ENCODE measurements at regions not wholly inside any gene's neighbourhood (a gene's known extent, or its start where the extent isn't known, plus 50 kb on each side); places are given as distances from the start of the nearest gene placed in this dataset.
"Not testable (repeated sequence)": the region's sequence is repeated elsewhere in the genome, so short reads cannot be mapped to it uniquely, and the experiment has no call there.

GRCh38 chr10:26621243-26621888, 76.1 kb upstream of the PDSS1 start:
- no peak overlapping the region for H3K4me3 ChIP-seq (ENCODE audit: low read length in 2 of 2)
- peaks cover 0 to 6% of the 10 kb centered on the region in 2 donors for H3K27me3 ChIP-seq (ENCODE audit: control insufficient read depth in 2 of 2, insufficient read depth in 1 of 2, low read length in 1 of 2)
- DNase-seq (ENCODE audit: low read depth in 6 of 9, low spot score in 9 of 9): no peak
- no peaks in the 10 kb centered on the region for H3K36me3 ChIP-seq (ENCODE audit: control insufficient read depth in 2 of 2, insufficient read depth in 2 of 2, low read length in 1 of 2)
- 97% methylated on average over 7 of the region's 7 CpGs for WGBS
- H3K27ac ChIP-seq (ENCODE audit: low read depth in 1 of 2, low read length in 1 of 2): no peak overlapping the region
- H3K9me3 ChIP-seq (ENCODE audit: control insufficient read depth in 2 of 2, insufficient read depth in 1 of 2, low read length in 1 of 2): peaks cover 0 to 6% of the 10 kb centered on the region in 2 donors
- peaks cover 3 to 20% of the 10 kb centered on the region in 2 donors for H3K4me1 ChIP-seq (ENCODE audit: control insufficient read depth in 2 of 2, insufficient read depth in 2 of 2, low read length in 2 of 2)

GRCh38 chr10:26621889-26622711, 75.4 kb upstream of the PDSS1 start:
- H3K27ac ChIP-seq (ENCODE audit: low read depth in 1 of 2, low read length in 1 of 2): no peak overlapping the region
- peak overlapping the region; percentile 37 to 52 for H3K4me3 ChIP-seq (ENCODE audit: low read length in 2 of 2)
- 15% methylated on average over 47 of the region's 47 CpGs for WGBS
- H3K4me1 ChIP-seq (ENCODE audit: control insufficient read depth in 2 of 2, insufficient read depth in 2 of 2, low read length in 2 of 2): peaks cover 3 to 18% of the 10 kb centered on the region in 2 donors
- DNase-seq (ENCODE audit: low read depth in 6 of 9, low spot score in 9 of 9): peak in 1 of 9 donors; percentile 60
- peaks cover 0 to 6% of the 10 kb centered on the region in 2 donors for H3K9me3 ChIP-seq (ENCODE audit: control insufficient read depth in 2 of 2, insufficient read depth in 1 of 2, low read length in 1 of 2)
- peaks cover 0 to 6% of the 10 kb centered on the region in 2 donors for H3K27me3 ChIP-seq (ENCODE audit: control insufficient read depth in 2 of 2, insufficient read depth in 1 of 2, low read length in 1 of 2)
- H3K36me3 ChIP-seq (ENCODE audit: control insufficient read depth in 2 of 2, insufficient read depth in 2 of 2, low read length in 1 of 2): no peaks in the 10 kb centered on the region

GRCh38 chr10:26622891-26623290, 74.6 kb upstream of the PDSS1 start:
- H3K27ac ChIP-seq (ENCODE audit: low read depth in 1 of 2, low read length in 1 of 2): no peak overlapping the region
- no peaks in the 10 kb centered on the region for H3K36me3 ChIP-seq (ENCODE audit: control insufficient read depth in 2 of 2, insufficient read depth in 2 of 2, low read length in 1 of 2)
- no peak for DNase-seq (ENCODE audit: low read depth in 6 of 9, low spot score in 9 of 9)
- peaks cover 0 to 6% of the 10 kb centered on the region in 2 donors for H3K27me3 ChIP-seq (ENCODE audit: control insufficient read depth in 2 of 2, insufficient read depth in 1 of 2, low read length in 1 of 2)
- 97% methylated on average over 7 of the region's 7 CpGs for WGBS
- peak overlapping the region; percentile 37 to 52 for H3K4me3 ChIP-seq (ENCODE audit: low read length in 2 of 2)
- H3K9me3 ChIP-seq (ENCODE audit: control insufficient read depth in 2 of 2, insufficient read depth in 1 of 2, low read length in 1 of 2): peaks cover 0 to 6% of the 10 kb centered on the region in 2 donors
- H3K4me1 ChIP-seq (ENCODE audit: control insufficient read depth in 2 of 2, insufficient read depth in 2 of 2, low read length in 2 of 2): peaks cover 3 to 18% of the 10 kb centered on the region in 2 donors

GRCh38 chr10:26624006-26624405, 73.5 kb upstream of the PDSS1 start:
- Histone ChIP-seq H3K4me3 (ENCODE audit: low read length in 2 of 2) (no peak overlapping the region), H3K4me1 (ENCODE audit: control insufficient read depth in 2 of 2, insufficient read depth in 2 of 2, low read length in 2 of 2) (peaks cover 3 to 13% of the 10 kb centered on the region in 2 donors), H3K36me3 (ENCODE audit: control insufficient read depth in 2 of 2, insufficient read depth in 2 of 2, low read length in 1 of 2) (no peaks in the 10 kb centered on the region), H3K27ac (ENCODE audit: low read depth in 1 of 2, low read length in 1 of 2) (no peak overlapping the region), H3K9me3 (ENCODE audit: control insufficient read depth in 2 of 2, insufficient read depth in 1 of 2, low read length in 1 of 2) (peaks cover 0 to 9% of the 10 kb centered on the region in 2 donors), H3K27me3 (ENCODE audit: control insufficient read depth in 2 of 2, insufficient read depth in 1 of 2, low read length in 1 of 2) (peaks cover 0 to 6% of the 10 kb centered on the region in 2 donors)
- no peak for DNase-seq (ENCODE audit: low read depth in 6 of 9, low spot score in 9 of 9)
- 97% methylated on average over 3 of the region's 3 CpGs for WGBS

GRCh38 chr10:26626066-26626465, 71.4 kb upstream of the PDSS1 start:
- Histone ChIP-seq H3K27me3 (ENCODE audit: control insufficient read depth in 2 of 2, insufficient read depth in 1 of 2, low read length in 1 of 2) (peaks cover 0 to 6% of the 10 kb centered on the region in 2 donors), H3K27ac (ENCODE audit: low read depth in 1 of 2, low read length in 1 of 2) (no peak overlapping the region), H3K9me3 (ENCODE audit: control insufficient read depth in 2 of 2, insufficient read depth in 1 of 2, low read length in 1 of 2) (peaks cover 0 to 9% of the 10 kb centered on the region in 2 donors), H3K36me3 (ENCODE audit: control insufficient read depth in 2 of 2, insufficient read depth in 2 of 2, low read length in 1 of 2) (no peaks in the 10 kb centered on the region), H3K4me1 (ENCODE audit: control insufficient read depth in 2 of 2, insufficient read depth in 2 of 2, low read length in 2 of 2) (peaks cover 3 to 13% of the 10 kb centered on the region in 2 donors), H3K4me3 (ENCODE audit: low read length in 2 of 2) (no peak overlapping the region)
- DNase-seq (ENCODE audit: low read depth in 6 of 9, low spot score in 9 of 9): no peak
- 86% methylated on average over 3 of the region's 3 CpGs for WGBS

- Histone ChIP-seq H3K9me3 (ENCODE audit: control insufficient read depth in 2 of 2, insufficient read depth in 1 of 2, low read length in 1 of 2) (peaks cover 0 to 9% of the 10 kb centered on the region in 2 donors), H3K36me3 (ENCODE audit: control insufficient read depth in 2 of 2, insufficient read depth in 2 of 2, low read length in 1 of 2) (no peaks in the 10 kb centered on the region), H3K27ac (ENCODE audit: low read depth in 1 of 2, low read length in 1 of 2) (no peak overlapping the region), H3K4me3 (ENCODE audit: low read length in 2 of 2) (no peak overlapping the region), H3K27me3 (ENCODE audit: control insufficient read depth in 2 of 2, insufficient read depth in 1 of 2, low read length in 1 of 2) (peaks cover 0 to 3% of the 10 kb centered on the region in 2 donors), H3K4me1 (ENCODE audit: control insufficient read depth in 2 of 2, insufficient read depth in 2 of 2, low read length in 2 of 2) (peaks cover 3 to 6% of the 10 kb centered on the region in 2 donors)
- 84% methylated on average over 3 of the region's 3 CpGs for WGBS
- DNase-seq (ENCODE audit: low read depth in 6 of 9, low spot score in 9 of 9): no peak
Measured at GRCh38 chr10:26627324-26627723, 70.2 kb upstream of the PDSS1 start.

GRCh38 chr10:26628395-26628794, 69.1 kb upstream of the PDSS1 start:
- DNase-seq (ENCODE audit: low read depth in 6 of 9, low spot score in 9 of 9): no peak
- 67% methylated on average over 2 of the region's 2 CpGs for WGBS
- no peaks in the 10 kb centered on the region for H3K36me3 ChIP-seq (ENCODE audit: control insufficient read depth in 2 of 2, insufficient read depth in 2 of 2, low read length in 1 of 2)
- H3K4me3 ChIP-seq (ENCODE audit: low read length in 2 of 2): no peak overlapping the region
- no peaks in the 10 kb centered on the region for H3K4me1 ChIP-seq (ENCODE audit: control insufficient read depth in 2 of 2, insufficient read depth in 2 of 2, low read length in 2 of 2)
- no peak overlapping the region for H3K27ac ChIP-seq (ENCODE audit: low read depth in 1 of 2, low read length in 1 of 2)
- H3K27me3 ChIP-seq (ENCODE audit: control insufficient read depth in 2 of 2, insufficient read depth in 1 of 2, low read length in 1 of 2): no peaks in the 10 kb centered on the region
- peaks cover 0 to 3% of the 10 kb centered on the region in 2 donors for H3K9me3 ChIP-seq (ENCODE audit: control insufficient read depth in 2 of 2, insufficient read depth in 1 of 2, low read length in 1 of 2)

GRCh38 chr10:26632171-26632570, 65.3 kb upstream of the PDSS1 start:
- H3K4me1 ChIP-seq (ENCODE audit: control insufficient read depth in 2 of 2, insufficient read depth in 2 of 2, low read length in 2 of 2); H3K36me3 ChIP-seq (ENCODE audit: control insufficient read depth in 2 of 2, insufficient read depth in 2 of 2, low read length in 1 of 2); H3K27me3 ChIP-seq (ENCODE audit: control insufficient read depth in 2 of 2, insufficient read depth in 1 of 2, low read length in 1 of 2); H3K27ac ChIP-seq (ENCODE audit: low read depth in 1 of 2, low read length in 1 of 2); DNase-seq (ENCODE audit: low read depth in 6 of 9, low spot score in 9 of 9); H3K4me3 ChIP-seq (ENCODE audit: low read length in 2 of 2); H3K9me3 ChIP-seq (ENCODE audit: control insufficient read depth in 2 of 2, insufficient read depth in 1 of 2, low read length in 1 of 2): not testable (repeated sequence)
- 94% methylated on average over 2 of the region's 3 CpGs for WGBS

- not testable (repeated sequence) for H3K9me3 ChIP-seq (ENCODE audit: control insufficient read depth in 2 of 2, insufficient read depth in 1 of 2, low read length in 1 of 2); H3K36me3 ChIP-seq (ENCODE audit: control insufficient read depth in 2 of 2, insufficient read depth in 2 of 2, low read length in 1 of 2); H3K27ac ChIP-seq (ENCODE audit: low read depth in 1 of 2, low read length in 1 of 2); H3K4me3 ChIP-seq (ENCODE audit: low read length in 2 of 2); H3K27me3 ChIP-seq (ENCODE audit: control insufficient read depth in 2 of 2, insufficient read depth in 1 of 2, low read length in 1 of 2); DNase-seq (ENCODE audit: low read depth in 6 of 9, low spot score in 9 of 9); H3K4me1 ChIP-seq (ENCODE audit: control insufficient read depth in 2 of 2, insufficient read depth in 2 of 2, low read length in 2 of 2)
Measured at GRCh38 chr10:26634111-26634510, 63.4 kb upstream of the PDSS1 start.

Data from thymus (tissue), 11 donors.